Liver (tissue), 8 donors: ENCODE measurements at regions not wholly inside any gene's neighbourhood (a gene's known extent, or its start where the extent isn't known, plus 50 kb on each side); places are given as distances from the start of the nearest gene placed in this dataset.

ENCODE experiments used
- DNase-seq: peaks from one replicate; pipeline ENCODE4 v3.0.0-alpha.2; 2017; ENCODE audit warnings: low spot score
- H3K27ac ChIP-seq, 2 donors: one replicate each; pipeline ENCODE4 v1.7.0; 2013; ENCODE audit warnings: inconsistent platforms in 2 of 2, low read length in 2 of 2, control low read depth in 1 of 2, low read depth in 1 of 2, mild to moderate bottlenecking in 1 of 2
- H3K27me3 ChIP-seq, 4 donors: one replicate each; pipeline versions ENCODE4 v1.6.1 to v1.7.0; 2013; ENCODE audit warnings: low read length in 3 of 4, inconsistent platforms in 1 of 4, mild to moderate bottlenecking in 1 of 4, moderate library complexity in 1 of 4; ENCODE audit not compliant: control insufficient read depth in 4 of 4, insufficient read depth in 4 of 4
- H3K36me3 ChIP-seq, 4 donors: one replicate each; pipeline versions ENCODE4 v1.6.1 to v1.7.0; 2013; ENCODE audit warnings: low read length in 3 of 4, mild to moderate bottlenecking in 3 of 4, low read depth in 1 of 4, moderate library complexity in 1 of 4; ENCODE audit not compliant: control insufficient read depth in 4 of 4, insufficient read depth in 3 of 4
- H3K4me1 ChIP-seq, 4 donors: one replicate each; pipeline versions ENCODE4 v1.6.1 to v1.7.0; 2013; ENCODE audit warnings: low read length in 3 of 4, mild to moderate bottlenecking in 3 of 4, moderate library complexity in 1 of 4; ENCODE audit not compliant: control insufficient read depth in 4 of 4, insufficient read depth in 4 of 4
- H3K4me3 ChIP-seq, 3 donors: one replicate each; pipeline versions ENCODE4 v1.6.1 to v1.7.0; 2013; ENCODE audit warnings: low read length in 3 of 3, control low read depth in 1 of 3, low read depth in 1 of 3, mild to moderate bottlenecking in 1 of 3
- H3K9ac ChIP-seq, 2 donors: one replicate each; pipeline ENCODE4 v1.7.0; 2013; ENCODE audit warnings: low read length in 2 of 2, mild to moderate bottlenecking in 2 of 2, moderate library complexity in 2 of 2, control low read depth in 1 of 2, low read depth in 1 of 2
- H3K9me3 ChIP-seq, 4 donors: one replicate each; pipeline versions ENCODE4 v1.6.1 to v1.7.0; 2013; ENCODE audit warnings: low read length in 3 of 4; ENCODE audit not compliant: control insufficient read depth in 4 of 4
- CTCF ChIP-seq: fragments of 150-350 bp; IDR thresholded peaks from 2 replicates; pipeline ENCODE4 v1.5.1; 2017; ENCODE audit warnings: improper control_type of control experiment, low read depth, low read length; ENCODE audit not compliant: missing input control
- EGR1 ChIP-seq, 2 donors: IDR thresholded peaks; 2 replicates each; pipeline ENCODE4 v1.6.1; 2016 to 2018; ENCODE audit warnings: antibody characterized with exemption in 2 of 2, low read depth in 2 of 2
- FOXA1 ChIP-seq: IDR thresholded peaks from 2 replicates; pipeline ENCODE4 v1.6.1; 2016; ENCODE audit warnings: antibody characterized with exemption
- FOXA2 ChIP-seq: IDR thresholded peaks from 2 replicates; pipeline ENCODE4 v1.6.1; 2016; ENCODE audit warnings: antibody characterized with exemption
- HNF4A ChIP-seq, 2 donors: conservative IDR thresholded peaks; 2 replicates each; pipeline ENCODE4 v1.6.1; 2016; ENCODE audit warnings: antibody characterized with exemption in 2 of 2, mild to moderate bottlenecking in 2 of 2
- JUND ChIP-seq, 2 donors: IDR thresholded peaks; 2 replicates each; pipeline ENCODE4 v1.6.1; 2016; ENCODE audit warnings: antibody characterized with exemption in 2 of 2
- RAD21 ChIP-seq, 2 donors: IDR thresholded peaks; 2 replicates each; pipeline ENCODE4 v1.6.1; 2016; ENCODE audit warnings: antibody characterized with exemption in 2 of 2, mild to moderate bottlenecking in 2 of 2
- RXRA ChIP-seq, 2 donors: IDR thresholded peaks; 2 replicates each; pipeline ENCODE4 v1.6.1; 2017 to 2018; ENCODE audit warnings: antibody characterized with exemption in 2 of 2, mild to moderate bottlenecking in 1 of 2
- SP1 ChIP-seq: IDR thresholded peaks from 2 replicates; pipeline ENCODE4 v1.6.1; 2018; ENCODE audit warnings: antibody characterized with exemption, mild to moderate bottlenecking
- TAF1 ChIP-seq: conservative IDR thresholded peaks from 2 replicates; pipeline ENCODE4 v1.6.1; 2016; ENCODE audit warnings: antibody characterized with exemption, mild to moderate bottlenecking
- YY1 ChIP-seq: IDR thresholded peaks from 2 replicates; pipeline ENCODE4 v1.6.1; 2016; ENCODE audit warnings: antibody characterized with exemption, mild to moderate bottlenecking
- WGBS: extraction: QIAGEN DNeasy Blood & Tissue Kit; methylation state at CpG from one replicate; pipeline ENCODE4 v1.1.7; 2013; 5-methylcytosine and 5-hydroxymethylcytosine counted together
- TF ChIP-seq, protein P1 (sequence below): IDR thresholded peaks from 2 replicates; pipeline ENCODE4 v1.6.1; 2016; ENCODE audit warnings: antibody characterized with exemption, mild to moderate bottlenecking
- donor health status: healthy.
- donor health status: healthy.
- donor health status: healthy.
- donor health status: healthy.
- donor health status: healthy.

DNA sequence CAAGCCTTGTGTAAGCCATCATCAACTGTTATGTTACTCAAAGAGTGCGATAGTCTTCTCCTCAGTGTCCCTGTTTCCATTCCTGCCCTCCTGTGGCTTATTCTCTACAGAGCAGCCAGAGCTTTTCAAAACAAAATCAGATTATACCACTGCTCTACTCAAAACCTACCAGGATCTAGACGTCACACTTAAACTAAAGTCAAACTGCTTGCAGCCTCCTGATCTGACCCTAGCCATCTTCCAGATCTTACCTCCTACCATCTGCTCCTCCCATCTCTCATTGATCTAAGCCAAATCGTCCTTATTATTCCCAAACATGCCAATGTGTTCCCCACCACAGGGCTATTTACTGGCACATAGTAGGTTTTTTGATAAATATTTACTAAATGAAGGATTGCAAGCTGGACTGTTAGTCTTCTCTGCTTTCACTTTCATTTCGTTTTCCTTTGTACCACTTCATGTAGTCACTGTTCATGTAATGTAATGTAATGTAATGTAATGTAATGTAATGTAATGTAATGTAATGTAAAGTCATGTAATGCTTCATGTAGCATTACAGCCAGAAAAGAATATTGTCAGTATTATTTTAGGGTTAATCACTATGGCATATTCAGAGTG, 116.1 kb downstream of the GPR37 start:
- H3K4me1 ChIP-seq = no peaks in the 10 kb centered on the region
- 61% methylated on average over 4 of the region's 4 CpGs for WGBS
- H3K4me3 ChIP-seq = peak overlapping the region in 2 of 3 donors; percentile 12 to 34
- TF ChIP-seq RAD21 (IDR thresholded peaks at IDR 0.05) = no peak
- TF ChIP-seq SP1 = no peak
- no peak for TF ChIP-seq HNF4A (conservative IDR thresholded peaks at IDR 0.05)
- TF ChIP-seq, protein P1, sequence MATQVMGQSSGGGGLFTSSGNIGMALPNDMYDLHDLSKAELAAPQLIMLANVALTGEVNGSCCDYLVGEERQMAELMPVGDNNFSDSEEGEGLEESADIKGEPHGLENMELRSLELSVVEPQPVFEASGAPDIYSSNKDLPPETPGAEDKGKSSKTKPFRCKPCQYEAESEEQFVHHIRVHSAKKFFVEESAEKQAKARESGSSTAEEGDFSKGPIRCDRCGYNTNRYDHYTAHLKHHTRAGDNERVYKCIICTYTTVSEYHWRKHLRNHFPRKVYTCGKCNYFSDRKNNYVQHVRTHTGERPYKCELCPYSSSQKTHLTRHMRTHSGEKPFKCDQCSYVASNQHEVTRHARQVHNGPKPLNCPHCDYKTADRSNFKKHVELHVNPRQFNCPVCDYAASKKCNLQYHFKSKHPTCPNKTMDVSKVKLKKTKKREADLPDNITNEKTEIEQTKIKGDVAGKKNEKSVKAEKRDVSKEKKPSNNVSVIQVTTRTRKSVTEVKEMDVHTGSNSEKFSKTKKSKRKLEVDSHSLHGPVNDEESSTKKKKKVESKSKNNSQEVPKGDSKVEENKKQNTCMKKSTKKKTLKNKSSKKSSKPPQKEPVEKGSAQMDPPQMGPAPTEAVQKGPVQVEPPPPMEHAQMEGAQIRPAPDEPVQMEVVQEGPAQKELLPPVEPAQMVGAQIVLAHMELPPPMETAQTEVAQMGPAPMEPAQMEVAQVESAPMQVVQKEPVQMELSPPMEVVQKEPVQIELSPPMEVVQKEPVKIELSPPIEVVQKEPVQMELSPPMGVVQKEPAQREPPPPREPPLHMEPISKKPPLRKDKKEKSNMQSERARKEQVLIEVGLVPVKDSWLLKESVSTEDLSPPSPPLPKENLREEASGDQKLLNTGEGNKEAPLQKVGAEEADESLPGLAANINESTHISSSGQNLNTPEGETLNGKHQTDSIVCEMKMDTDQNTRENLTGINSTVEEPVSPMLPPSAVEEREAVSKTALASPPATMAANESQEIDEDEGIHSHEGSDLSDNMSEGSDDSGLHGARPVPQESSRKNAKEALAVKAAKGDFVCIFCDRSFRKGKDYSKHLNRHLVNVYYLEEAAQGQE = no peak
- TF ChIP-seq TAF1 = no peak
- TF ChIP-seq EGR1 (IDR thresholded peaks at IDR 0.05; ENCODE audit: low read depth in 2 of 2) = no peak
- no peak for TF ChIP-seq FOXA2
- DNase-seq = no peak
- H3K9me3 ChIP-seq = no peaks in the 10 kb centered on the region
- H3K36me3 ChIP-seq = no peaks in the 10 kb centered on the region
- H3K27me3 ChIP-seq = no peaks in the 10 kb centered on the region
- H3K9ac ChIP-seq = no peak overlapping the region
- H3K27ac ChIP-seq = no peak overlapping the region

- TF ChIP-seq JUND (IDR thresholded peaks at IDR 0.05) (no peak), YY1 (no peak), FOXA1 (no peak), HNF4A (conservative IDR thresholded peaks at IDR 0.05) (no peak), CTCF (no peak), TAF1 (no peak)
- H3K9ac ChIP-seq = no peak overlapping the region
- H3K9me3 ChIP-seq = no peaks in the 10 kb centered on the region
- H3K27ac ChIP-seq = no peak overlapping the region
- no peaks in the 10 kb centered on the region for H3K36me3 ChIP-seq
- DNase-seq = no peak
- H3K4me3 ChIP-seq = no peak overlapping the region
- H3K27me3 ChIP-seq = no peaks in the 10 kb centered on the region
- H3K4me1 ChIP-seq = no peaks in the 10 kb centered on the region
These were observed 117.8 kb downstream of the GPR37 start for GRCh38 chr7:124647630-124648306.

DNA sequence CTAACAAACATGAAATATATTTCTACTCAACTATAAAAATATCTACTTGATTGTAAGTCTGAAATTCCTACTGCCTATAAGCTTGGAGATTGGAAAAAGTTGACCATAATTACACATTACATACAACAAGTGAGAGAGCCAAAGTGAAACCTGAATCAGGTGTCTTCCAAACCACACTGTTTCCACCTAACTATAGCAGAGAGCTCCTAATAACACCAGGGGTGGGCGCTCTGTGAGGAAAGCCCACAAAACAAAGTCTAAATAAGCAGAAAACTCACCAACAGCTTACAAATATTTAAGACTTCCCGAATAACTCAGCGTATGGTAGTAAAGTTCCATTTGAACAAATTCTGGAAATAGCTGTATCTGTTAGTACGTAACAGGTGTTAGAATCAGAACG, 119.9 kb downstream of the GPR37 start:
- no peak for DNase-seq
- Histone ChIP-seq H3K27me3 (no peaks in the 10 kb centered on the region), H3K4me3 (no peak overlapping the region), H3K27ac (no peak overlapping the region), H3K9ac (no peak overlapping the region), H3K4me1 (no peaks in the 10 kb centered on the region), H3K9me3 (no peaks in the 10 kb centered on the region), H3K36me3 (no peaks in the 10 kb centered on the region)
- 83% methylated on average over 5 of the region's 5 CpGs for WGBS
- TF ChIP-seq FOXA1 = no peak
- no peak for TF ChIP-seq RXRA (IDR thresholded peaks at IDR 0.05)
